H9 (cell line): ENCODE measurements at regions not wholly inside any gene's neighbourhood (a gene's known extent, or its start where the extent isn't known, plus 50 kb on each side); places are given as distances from the start of the nearest gene placed in this dataset.

Experiments used
- DNase-seq: peaks from one replicate; pipeline ENCODE4 v3.0.0-alpha.2; 2017
- H2AFZ ChIP-seq: one replicate; pipeline ENCODE4 v1.6.1; 2013; ENCODE audit warnings: mild to moderate bottlenecking, low read length, control low read depth, moderate library complexity
- H2AK5ac ChIP-seq: 2 replicates; pipeline ENCODE4 v1.6.1; 2013; ENCODE audit warnings: low read length, control low read depth, mixed read lengths; ENCODE audit not compliant: insufficient read length
- H2BK120ac ChIP-seq: one replicate; pipeline ENCODE4 v1.6.1; 2013; ENCODE audit warnings: low read depth, mild to moderate bottlenecking, low read length, control low read depth, inconsistent platforms; ENCODE audit not compliant: poor library complexity, severe bottlenecking
- H2BK12ac ChIP-seq: 2 replicates; pipeline ENCODE4 v1.6.1; 2013; ENCODE audit warnings: low read length, control low read depth, mixed read lengths, low read depth; ENCODE audit not compliant: insufficient read length
- H2BK15ac ChIP-seq: 2 replicates; pipeline ENCODE4 v1.6.1; 2013; ENCODE audit warnings: low read depth, low read length, control low read depth
- H2BK20ac ChIP-seq: one replicate; pipeline ENCODE4 v1.6.1; 2013; ENCODE audit warnings: low read depth, mild to moderate bottlenecking, low read length, control low read depth, inconsistent platforms; ENCODE audit not compliant: poor library complexity, severe bottlenecking
- H2BK5ac ChIP-seq: 2 replicates; pipeline ENCODE4 v1.6.1; 2013; ENCODE audit warnings: low read length, control low read depth, mixed read lengths; ENCODE audit not compliant: insufficient read length
- H3K14ac ChIP-seq: 2 replicates; pipeline ENCODE4 v1.6.1; 2013; ENCODE audit warnings: low read length, control low read depth; ENCODE audit not compliant: insufficient read depth
- H3K18ac ChIP-seq: 2 replicates; pipeline ENCODE4 v1.6.1; 2013; ENCODE audit warnings: low read depth, mild to moderate bottlenecking, mixed read lengths, low read length, control low read depth; ENCODE audit not compliant: insufficient read length
- H3K23ac ChIP-seq: 2 replicates; pipeline ENCODE4 v1.6.1; 2013; ENCODE audit warnings: low read length, control low read depth, mixed read lengths, low read depth; ENCODE audit not compliant: insufficient read length
- H3K23me2 ChIP-seq: 2 replicates; pipeline ENCODE4 v1.6.1; 2013; ENCODE audit warnings: low read depth, mild to moderate bottlenecking, mixed read lengths, low read length, control low read depth; ENCODE audit not compliant: insufficient read length, poor library complexity, severe bottlenecking
- H3K27ac ChIP-seq: 2 replicates; pipeline ENCODE4 v1.5.1; 2013; ENCODE audit warnings: low read length, control low read depth, mixed read lengths, low read depth; ENCODE audit not compliant: insufficient read length
- H3K27me3 ChIP-seq: 2 replicates; pipeline ENCODE4 v1.6.1; 2013; ENCODE audit warnings: low read length, control low read depth, inconsistent platforms; ENCODE audit not compliant: insufficient read depth
- H3K4ac ChIP-seq: 2 replicates; pipeline ENCODE4 v1.6.1; 2013; ENCODE audit warnings: low read depth, mild to moderate bottlenecking, control low read depth, inconsistent platforms, low read length, moderate library complexity
- H3K4me1 ChIP-seq: 2 replicates; pipeline ENCODE4 v1.6.1; 2013; ENCODE audit warnings: low read length, control low read depth, inconsistent platforms; ENCODE audit not compliant: insufficient read depth
- H3K4me2 ChIP-seq: 2 replicates; pipeline ENCODE4 v1.6.1; 2013; ENCODE audit warnings: low read length, control low read depth, mixed read lengths; ENCODE audit not compliant: insufficient read length, insufficient read depth
- H3K56ac ChIP-seq: 2 replicates; pipeline ENCODE4 v1.6.1; 2013; ENCODE audit warnings: low read depth, mild to moderate bottlenecking, mixed read lengths, low read length, control low read depth; ENCODE audit not compliant: insufficient read length
- H3K79me1 ChIP-seq: 2 replicates; pipeline ENCODE4 v1.6.1; 2013; ENCODE audit warnings: low read depth, mild to moderate bottlenecking, moderate library complexity, low read length, control low read depth, inconsistent platforms; ENCODE audit not compliant: insufficient read depth, poor library complexity, severe bottlenecking
- H3K79me2 ChIP-seq: 2 replicates; pipeline ENCODE4 v1.6.1; 2013; ENCODE audit warnings: low read length, control low read depth, inconsistent platforms; ENCODE audit not compliant: insufficient read depth
- H3K9ac ChIP-seq: 2 replicates; pipeline ENCODE4 v1.6.1; 2013; ENCODE audit warnings: low read length, control low read depth, mixed read lengths; ENCODE audit not compliant: insufficient read length; ENCODE audit errors: extremely low read depth
- H3K9me3 ChIP-seq: one replicate; pipeline ENCODE4 v1.6.1; 2013; ENCODE audit warnings: low read depth, low read length, inconsistent platforms; ENCODE audit not compliant: control insufficient read depth
- H3T11ph ChIP-seq: one replicate; pipeline ENCODE4 v1.6.1; 2013; ENCODE audit warnings: mild to moderate bottlenecking, low read length, control low read depth, inconsistent platforms
- H4K20me1 ChIP-seq: one replicate; pipeline ENCODE4 v1.6.1; 2013; ENCODE audit not compliant: control insufficient read depth, insufficient read length, insufficient read depth
- H4K5ac ChIP-seq: 2 replicates; pipeline ENCODE4 v1.6.1; 2013; ENCODE audit warnings: low read depth, mild to moderate bottlenecking, mixed read lengths, low read length, control low read depth; ENCODE audit not compliant: insufficient read length
- H4K8ac ChIP-seq: replicated peaks from 2 replicates; pipeline ENCODE4 v1.6.1; 2013; ENCODE audit warnings: low read length, control low read depth, mixed read lengths, low read depth; ENCODE audit not compliant: insufficient read length
- H4K91ac ChIP-seq: 2 replicates; pipeline ENCODE4 v1.6.1; 2013; ENCODE audit warnings: low read depth, mild to moderate bottlenecking, moderate library complexity, mixed read lengths, low read length, control low read depth; ENCODE audit not compliant: insufficient read length
- H3K27ac Mint-ChIP-seq, 3 experiments: 2 replicates in 2 of 3; 3 replicates in 1 of 3; pipeline ENCODE4 v1.8.0; 2020 to 2021; ENCODE audit warnings: mixed read lengths in 3 of 3, mild to moderate bottlenecking in 1 of 3, moderate library complexity in 1 of 3
- H3K27me3 Mint-ChIP-seq: 2 replicates; pipeline ENCODE4 v1.8.0; 2021; ENCODE audit warnings: low read depth, mild to moderate bottlenecking, moderate library complexity, mixed read lengths
- H3K36me3 Mint-ChIP-seq, 3 experiments: 2 replicates in 2 of 3; 3 replicates in 1 of 3; pipeline ENCODE4 v1.8.0; 2020 to 2021; ENCODE audit warnings: low read depth in 3 of 3, mixed read lengths in 3 of 3; ENCODE audit not compliant: insufficient read depth in 1 of 3
- H3K4me1 Mint-ChIP-seq, 2 experiments: 2 replicates each; pipeline ENCODE4 v1.8.0; 2020; ENCODE audit warnings: mixed read lengths in 2 of 2
- H3K4me3 Mint-ChIP-seq, 2 experiments: 2 replicates in 1 of 2; 3 replicates in 1 of 2; pipeline ENCODE4 v1.8.0; 2020 to 2021; ENCODE audit warnings: mild to moderate bottlenecking in 2 of 2, mixed read lengths in 2 of 2, moderate library complexity in 1 of 2
- H3K9me3 Mint-ChIP-seq, 2 experiments: 2 replicates in 1 of 2; 3 replicates in 1 of 2; pipeline ENCODE4 v1.8.0; 2020; ENCODE audit warnings: mild to moderate bottlenecking in 2 of 2, mixed read lengths in 2 of 2, moderate library complexity in 1 of 2
- CTCF ChIP-seq: fragments of 200-600 bp; sonication (generic); conservative IDR thresholded peaks from 3 replicates; pipeline ENCODE4 v1.8.0; 2021; ENCODE audit warnings: antibody characterized with exemption, mild to moderate bottlenecking
- WGBS: extraction: QIAGEN DNeasy Blood & Tissue Kit; methylation state at CpG from one replicate; pipeline ENCODE4 v1.1.7; 2013; ENCODE audit warnings: missing lambda C conversion rate, low lambda C conversion rate, mixed read lengths; ENCODE audit not compliant: insufficient read length; ENCODE audit errors: extremely low coverage; 5-methylcytosine and 5-hydroxymethylcytosine counted together

GRCh38 chr11:122241566-122241965 lies 125.6 kb upstream of the BLID start:
- Mint-ChIP-seq H3K9me3 (no peaks in the 10 kb centered on the region; a peak in 1 of 5 replicates), H3K27me3 (peaks cover 1% of the 10 kb centered on the region), H3K4me1 (0 out of 4 replicates have a peak, but pooled peaks cover 0 to under 1% of the 10 kb centered on the region in 2 experiments), H3K4me3 (no peak overlapping the region), H3K36me3 (no peaks in the 10 kb centered on the region), H3K27ac (no peak overlapping the region)
- no peak overlapping the region for H3K9ac ChIP-seq
- H4K20me1 ChIP-seq, result no peaks in the 10 kb centered on the region
- no peaks in the 10 kb centered on the region for H3K9me3 ChIP-seq
- no peak overlapping the region for H2AFZ ChIP-seq
- no peak overlapping the region for H3K18ac ChIP-seq
- H4K91ac ChIP-seq, result no peak overlapping the region
- H3K27ac ChIP-seq, result no peak overlapping the region
- H4K5ac ChIP-seq, result no peak overlapping the region
- H3K27me3 ChIP-seq, result no peaks in the 10 kb centered on the region
- H2AK5ac ChIP-seq, result no peak overlapping the region
- no peak overlapping the region for H3K23ac ChIP-seq
- H3K79me1 ChIP-seq, result no peaks in the 10 kb centered on the region
- H3K14ac ChIP-seq, result no peak overlapping the region
- H4K8ac ChIP-seq, result no peak overlapping the region
- H2BK120ac ChIP-seq, result no peak overlapping the region
- H3K79me2 ChIP-seq, result no peaks in the 10 kb centered on the region
- no peak for DNase-seq
- no peak overlapping the region for H2BK15ac ChIP-seq
- no peak overlapping the region for H3T11ph ChIP-seq
- no peak overlapping the region for H2BK12ac ChIP-seq
- H3K4ac ChIP-seq, result no peak overlapping the region
- no peaks in the 10 kb centered on the region for H3K23me2 ChIP-seq
- WGBS, result no CpG with 5 or more reads among the region's 3 CpGs
- no peaks in the 10 kb centered on the region; the same call in 1 of the 2 replicates for H3K4me1 ChIP-seq
- no peak overlapping the region for H2BK20ac ChIP-seq
- no peak overlapping the region for H2BK5ac ChIP-seq
- no peak overlapping the region for H3K56ac ChIP-seq
- no peak for TF ChIP-seq CTCF
- no peak overlapping the region for H3K4me2 ChIP-seq
